GM18861 (cell line): ENCODE measurements at regions not wholly inside any gene's neighbourhood (a gene's known extent, or its start where the extent isn't known, plus 50 kb on each side); places are given as distances from the start of the nearest gene placed in this dataset.

ENCODE experiments used
- ATAC-seq: cut with Tn5 transposase; IDR thresholded peaks from one replicate; pipeline ENCODE4 v1.9.1; 2021; ENCODE audit not compliant: unreplicated experiment

- no peak for ATAC-seq
Measured at GRCh38 chr12:25058012-25058411, 109.1 kb upstream of the BCAT1 start.

DNA sequence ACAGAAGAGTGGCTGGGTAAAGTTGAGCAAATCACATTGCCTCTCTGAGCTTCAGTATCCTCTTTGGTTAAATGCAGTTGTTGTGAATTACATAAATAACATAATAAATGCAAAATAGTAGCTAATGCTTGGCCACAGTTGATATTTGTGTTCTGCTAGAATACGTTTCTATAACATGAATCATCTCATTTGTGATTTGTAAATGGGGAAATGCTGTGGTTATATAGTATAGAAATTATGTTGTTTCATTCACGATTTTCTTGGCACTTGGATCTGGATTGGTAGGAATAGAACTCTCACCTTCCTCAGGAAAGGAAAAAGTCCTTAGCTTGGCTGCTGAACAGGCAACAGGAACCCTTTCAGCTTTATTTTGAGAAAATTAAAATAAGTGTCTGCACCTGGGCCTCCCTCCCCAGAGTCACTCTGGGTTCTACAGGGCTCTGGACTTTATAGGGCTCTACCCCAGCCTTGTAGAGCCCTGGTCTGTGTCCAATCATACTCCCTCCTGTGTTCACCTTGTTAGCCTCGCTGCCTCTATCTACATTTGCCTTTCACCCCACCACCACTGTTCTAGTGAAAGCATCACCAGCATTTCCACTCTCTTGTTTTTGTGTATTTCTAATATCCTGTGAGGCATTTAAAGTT lies 107.7 kb upstream of the BCAT1 start:
- ATAC-seq = no peak

- no peak for ATAC-seq
Measured at GRCh38 chr12:25056011-25056410, 107.1 kb upstream of the BCAT1 start.

- ATAC-seq = no peak
Measured at GRCh38 chr12:25054783-25055144, 105.9 kb upstream of the BCAT1 start.

- ATAC-seq = no peak
Measured at GRCh38 chr12:25054076-25054782, 105.3 kb upstream of the BCAT1 start.

DNA sequence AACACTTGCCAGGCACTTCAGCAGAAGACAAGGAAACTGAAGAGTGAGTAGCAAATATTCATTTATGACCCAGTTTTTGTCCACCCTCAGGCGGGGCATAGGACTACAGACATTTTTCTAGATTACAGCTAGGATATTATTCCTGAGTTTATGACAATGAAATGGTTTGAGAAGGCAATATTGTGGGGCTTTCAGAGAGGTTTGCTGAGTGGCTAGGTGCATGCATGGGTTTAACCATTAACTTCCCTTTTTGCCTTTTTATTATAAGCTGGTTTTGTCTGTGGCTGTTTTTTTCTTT lies 104.0 kb upstream of the BCAT1 start:
- ATAC-seq = no peak

DNA sequence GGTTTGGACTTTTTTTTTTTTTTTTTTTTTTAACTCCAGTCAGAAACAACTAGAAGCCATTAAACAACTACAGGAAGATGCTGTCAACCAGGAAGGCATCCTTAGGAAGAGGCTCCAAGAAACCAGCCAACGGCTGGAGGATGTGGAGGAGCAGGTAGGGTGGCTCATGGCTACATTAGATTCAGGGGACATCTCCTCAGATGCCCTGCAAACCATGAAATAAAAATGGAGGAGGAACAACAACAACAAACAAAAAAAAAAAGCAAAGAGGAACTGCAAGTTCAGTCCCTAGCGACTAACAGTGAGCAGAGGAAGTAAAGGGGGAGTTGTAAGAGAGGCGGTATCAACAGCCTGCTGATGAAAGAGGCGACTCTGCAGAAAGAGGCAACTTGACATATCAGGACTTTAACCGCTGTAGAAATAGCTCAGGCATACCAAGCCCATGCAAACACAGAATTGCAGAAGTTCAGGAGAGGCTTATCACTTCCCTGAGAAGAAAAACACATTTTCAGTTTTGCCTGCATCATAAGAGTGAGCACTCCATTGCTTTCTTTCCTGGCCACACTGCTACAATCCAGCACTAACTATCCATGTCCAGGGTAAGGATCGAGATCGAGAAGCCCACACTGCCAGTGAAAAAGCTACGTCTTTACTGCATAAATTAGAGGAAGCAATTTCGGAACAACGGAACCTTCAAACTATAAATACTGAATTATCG lies 103.5 kb upstream of the BCAT1 start:
- ATAC-seq = peak; percentile 55

GRCh38 chr12:25051656-25052195 lies 102.8 kb upstream of the BCAT1 start:
- peak; percentile 39 for ATAC-seq

GRCh38 chr12:25051171-25051570 lies 102.3 kb upstream of the BCAT1 start:
- ATAC-seq = no peak

DNA sequence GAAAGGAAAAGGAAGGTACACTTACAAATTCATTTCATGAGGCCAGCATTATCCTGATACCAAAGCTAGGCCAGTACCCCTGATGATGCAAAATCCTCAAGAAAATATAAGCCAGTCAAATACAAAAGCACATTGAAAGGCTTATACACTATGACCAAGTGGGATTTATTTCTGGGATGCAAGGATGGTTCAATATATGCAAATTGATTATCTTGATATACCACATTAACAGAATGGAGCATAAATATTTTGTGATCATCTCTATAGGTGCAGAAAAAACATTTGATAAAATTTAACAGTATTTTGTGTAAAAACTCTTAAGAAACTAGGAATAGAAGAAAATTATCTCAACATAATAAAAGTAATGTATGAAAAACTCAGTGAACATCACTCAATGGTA lies 97.0 kb upstream of the BCAT1 start:
- ATAC-seq = no peak

GRCh38 chr12:25041006-25041741 lies 92.3 kb upstream of the BCAT1 start:
- ATAC-seq = no peak

DNA sequence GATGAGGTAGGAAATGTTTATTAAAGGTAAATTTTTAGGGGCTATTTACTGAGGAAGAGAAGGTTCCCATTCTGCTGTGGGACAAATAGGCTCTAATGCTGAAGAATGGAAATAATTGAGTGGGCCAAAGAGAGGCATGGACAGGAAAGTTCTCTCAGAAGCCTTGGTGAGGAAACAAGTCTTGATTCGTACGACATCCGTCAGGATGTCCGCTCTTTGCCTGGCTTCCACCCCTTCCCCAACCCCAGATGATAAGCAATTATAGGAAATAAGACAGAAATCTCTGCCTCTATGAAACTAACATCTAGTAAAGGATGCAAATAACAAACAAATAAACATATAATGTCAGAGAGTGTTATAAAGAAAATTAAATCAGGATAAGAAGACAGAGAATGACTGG lies 91.7 kb upstream of the BCAT1 start:
- ATAC-seq = no peak

DNA sequence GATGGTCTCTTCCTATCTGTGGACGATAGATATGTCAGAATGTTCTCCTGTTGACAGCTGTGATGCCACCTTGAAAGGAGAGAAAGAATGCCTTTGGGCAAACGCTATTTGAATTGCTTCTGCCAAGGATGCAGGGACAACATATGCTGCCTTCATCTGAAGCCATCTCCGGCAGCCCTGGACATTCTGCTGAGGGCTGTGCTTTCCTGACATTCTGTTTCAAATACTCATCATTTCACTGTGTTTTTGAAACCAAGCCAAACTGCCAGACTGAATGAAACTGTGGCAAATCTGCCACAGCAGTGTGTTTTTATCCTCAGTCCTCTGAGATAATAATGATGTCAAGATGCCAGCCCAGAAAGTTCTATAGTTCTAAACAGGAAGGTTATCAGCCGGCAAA lies 85.8 kb upstream of the BCAT1 start:
- no peak for ATAC-seq

DNA sequence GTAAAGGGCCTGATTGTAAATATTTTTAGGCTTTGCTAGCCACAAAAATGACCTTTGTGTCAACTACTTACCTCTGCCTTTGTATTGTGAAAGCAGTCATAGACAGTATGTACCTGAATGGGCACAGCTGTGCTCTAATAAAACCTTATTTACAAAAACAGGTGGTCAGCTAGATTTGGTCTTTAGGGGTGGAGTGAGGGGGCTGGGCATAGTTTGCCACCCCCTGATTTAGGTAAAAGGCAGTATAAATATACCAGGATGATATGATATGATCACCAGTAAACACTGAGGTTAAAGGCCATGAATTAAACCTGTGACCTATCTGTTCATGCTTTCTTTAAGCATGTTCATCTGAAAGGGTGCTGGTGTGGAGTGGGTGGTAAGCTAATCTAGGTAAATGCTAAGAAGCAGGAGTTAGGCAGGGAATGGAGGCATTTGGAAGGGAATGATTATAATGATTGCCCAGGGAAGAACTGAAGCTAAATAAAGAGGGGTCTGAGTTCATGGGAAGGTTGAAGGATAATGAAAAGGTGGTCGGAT lies 77.1 kb upstream of the BCAT1 start:
- ATAC-seq = no peak

DNA sequence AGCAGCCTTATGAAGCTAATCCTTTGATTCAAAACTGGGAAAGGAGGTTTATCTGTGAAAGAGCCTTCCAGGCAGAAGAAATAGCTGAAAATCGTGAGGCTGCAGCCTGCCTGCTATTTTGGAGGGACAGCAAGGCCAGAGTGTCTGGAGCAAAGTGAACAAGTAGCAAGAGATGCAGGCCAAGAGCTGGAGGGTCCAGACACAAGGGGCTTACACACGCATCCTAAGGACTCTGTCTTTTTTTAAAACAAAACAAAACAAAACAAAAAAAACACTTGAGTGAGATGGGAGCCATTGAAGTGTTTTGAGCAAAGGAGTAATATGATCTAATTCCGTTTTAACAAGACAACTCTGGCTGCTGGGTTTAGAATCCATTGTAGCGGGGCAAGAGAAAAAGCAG lies 76.4 kb upstream of the BCAT1 start:
- ATAC-seq = no peak

- peak; percentile 34 for ATAC-seq
Measured at GRCh38 chr12:25023808-25024207, 74.9 kb upstream of the BCAT1 start.

- ATAC-seq = peak; percentile 83
Measured at GRCh38 chr12:25020621-25021243, 71.8 kb upstream of the BCAT1 start.

GRCh38 chr12:25018146-25018545 lies 69.2 kb upstream of the BCAT1 start:
- no peak for ATAC-seq

DNA sequence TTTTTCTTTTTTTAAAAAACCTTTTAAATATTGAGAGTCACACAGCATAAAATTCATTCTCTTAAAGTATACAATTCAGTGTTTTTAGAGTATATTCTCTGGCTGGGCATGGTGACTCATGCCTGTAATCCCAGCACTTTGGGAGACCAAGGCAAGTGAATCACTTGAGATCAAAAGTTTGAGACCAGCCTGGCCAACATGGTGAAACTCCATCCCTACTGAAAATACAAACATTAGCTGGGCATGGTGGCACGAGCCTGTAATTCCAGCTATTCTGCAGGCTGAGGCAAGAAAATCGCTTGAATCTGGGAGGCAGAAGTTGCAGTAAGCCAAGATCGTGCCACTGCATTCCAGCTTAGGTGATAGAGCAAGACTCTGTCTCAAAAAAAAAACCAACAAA lies 68.4 kb upstream of the BCAT1 start:
- ATAC-seq = no peak

- no peak for ATAC-seq
Measured at GRCh38 chr12:25014961-25015360, 66.1 kb upstream of the BCAT1 start.

DNA sequence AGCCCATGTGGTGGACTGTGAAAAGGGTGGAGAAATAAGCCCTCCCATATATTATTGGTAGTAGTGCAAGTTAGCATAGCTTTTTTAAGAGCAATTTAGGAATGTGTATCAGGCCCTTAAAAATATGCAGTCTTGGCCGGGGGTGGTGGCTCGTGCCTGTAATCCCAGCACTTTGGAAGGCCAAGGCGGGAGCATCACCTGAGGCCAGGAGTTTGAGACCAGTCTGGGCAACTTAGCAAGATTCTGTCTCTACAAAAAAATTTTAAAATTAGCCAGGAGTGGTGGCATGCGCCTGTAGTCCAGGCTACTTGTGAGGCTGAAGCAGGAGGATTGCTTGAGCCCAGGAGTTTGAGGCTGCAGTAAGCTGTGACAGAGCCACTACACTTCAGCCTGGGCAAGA lies 64.2 kb upstream of the BCAT1 start:
- no peak for ATAC-seq
